Limb (tissue), 2 donors: ENCODE measurements at regions not wholly inside any gene's neighbourhood (a gene's known extent, or its start where the extent isn't known, plus 50 kb on each side); places are given as distances from the start of the nearest gene placed in this dataset.

Experiments used
- DNase-seq, 2 donors: peaks; one replicate each; pipeline ENCODE4 v3.0.0-alpha.2; 2016; ENCODE audit errors: extremely low spot score in 2 of 2

GRCh38 chr6:168972128-168972527 is 281.5 kb downstream of the THBS2 start:
- no peak for DNase-seq

GRCh38 chr6:168971549-168971948 is 282.1 kb downstream of the THBS2 start:
- no peak for DNase-seq

GRCh38 chr6:168968801-168969200 is 284.8 kb downstream of the THBS2 start:
- no peak for DNase-seq

GRCh38 chr6:168968228-168968627 is 285.4 kb downstream of the THBS2 start:
- peak; percentile 63 to 91 for DNase-seq

GRCh38 chr6:168967281-168967925 is 286.2 kb downstream of the THBS2 start:
- DNase-seq = peak in 1 of 2 donors; percentile 66

GRCh38 chr6:168964138-168964835 is 289.4 kb downstream of the THBS2 start:
- DNase-seq = no peak

- no peak for DNase-seq
These were observed 290.8 kb downstream of the THBS2 start for GRCh38 chr6:168962886-168963285.

GRCh38 chr6:168961264-168961656 is 292.4 kb downstream of the THBS2 start:
- DNase-seq = no peak

- no peak for DNase-seq
These were observed 292.9 kb downstream of the THBS2 start for GRCh38 chr6:168960551-168961263.

GRCh38 chr6:168959696-168960095 is 293.9 kb downstream of the THBS2 start:
- DNase-seq = no peak

GRCh38 chr6:168956884-168957730 is 296.5 kb downstream of the THBS2 start:
- peak; percentile 83 to 88 for DNase-seq

GRCh38 chr6:168956141-168956838 is 297.4 kb downstream of the THBS2 start:
- no peak for DNase-seq

GRCh38 chr6:168953461-168953860 is 300.2 kb downstream of the THBS2 start:
- DNase-seq = no peak

- DNase-seq = no peak
These were observed 302.4 kb downstream of the THBS2 start for GRCh38 chr6:168951217-168951616.

- no peak for DNase-seq
These were observed 302.8 kb downstream of the THBS2 start for GRCh38 chr6:168950858-168951214.

GRCh38 chr6:168949981-168950857 is 303.4 kb downstream of the THBS2 start:
- DNase-seq = no peak

GRCh38 chr6:168948990-168949531 is 304.6 kb downstream of the THBS2 start:
- DNase-seq = no peak

- DNase-seq = no peak
These were observed 305.6 kb downstream of the THBS2 start for GRCh38 chr6:168948002-168948401.

- DNase-seq = no peak
These were observed 310.3 kb downstream of the THBS2 start for GRCh38 chr6:168943231-168943905.
